ENCODE measurements at regions not wholly inside any gene's neighbourhood (a gene's known extent, or its start where the extent isn't known, plus 50 kb on each side); places are given as distances from the start of the nearest gene placed in this dataset.

GRCh38 chr16:48099455-48099854, 56.3 kb downstream of the ABCC12 start:
- intact Hi-C loops (cut with DNase I; ENCODE audit: low total_unique reads): no loop called here
- 83% methylated on average over 5 of the region's 5 CpGs for WGBS, 2 donors
- TF ChIP-seq POLR2A (IDR thresholded peaks at IDR 0.05) (no peak), CTCF (IDR thresholded peaks at IDR 0.05) (no peak)

GRCh38 chr16:48098472-48098871, 57.3 kb downstream of the ABCC12 start:
- intact Hi-C loops (cut with DNase I; ENCODE audit: low total_unique reads): no loop called here
- no peak for DNase-seq (ENCODE audit: low spot score in 2 of 2)
- WGBS, 2 donors: 94% methylated on average over 2 of the region's 2 CpGs
- TF ChIP-seq CTCF (IDR thresholded peaks at IDR 0.05) (no peak), POLR2A (IDR thresholded peaks at IDR 0.05) (no peak)
- H3K4me3 ChIP-seq (ENCODE audit: low read depth, poor library complexity, severe bottlenecking): no peak overlapping the region

More at GRCh38 chr16:48099455-48099854, 56.3 kb downstream of the ABCC12 start:
- no peak overlapping the region for H3K4me3 ChIP-seq (ENCODE audit: low read depth, poor library complexity, severe bottlenecking)
- DNase-seq (ENCODE audit: low spot score in 2 of 2): no peak

- no peak for DNase-seq (ENCODE audit: low spot score in 2 of 2)
- no peak for TF ChIP-seq CTCF (IDR thresholded peaks at IDR 0.05)
- TF ChIP-seq POLR2A (IDR thresholded peaks at IDR 0.05): no peak
- intact Hi-C loops (cut with DNase I; ENCODE audit: low total_unique reads): no loop called here
- no peak overlapping the region for H3K4me3 ChIP-seq (ENCODE audit: low read depth, poor library complexity, severe bottlenecking)
- WGBS, 2 donors: 76 to 86% methylated on average over 14 of the region's 14 CpGs
These were observed 64.7 kb downstream of the ABCC12 start for GRCh38 chr16:48091117-48091516.

GRCh38 chr16:48089053-48089792, 66.6 kb downstream of the ABCC12 start:
- intact Hi-C loops (cut with DNase I; ENCODE audit: low total_unique reads): no loop called here
- no peak for DNase-seq (ENCODE audit: low spot score in 2 of 2)
- 71 to 73% methylated on average over 4 of the region's 4 CpGs for WGBS, 2 donors
- TF ChIP-seq CTCF (IDR thresholded peaks at IDR 0.05) (no peak), POLR2A (IDR thresholded peaks at IDR 0.05) (no peak)
- no peak overlapping the region for H3K4me3 ChIP-seq (ENCODE audit: low read depth, poor library complexity, severe bottlenecking)

- intact Hi-C loops (cut with DNase I; ENCODE audit: low total_unique reads): no loop called here
These were observed 68.2 kb downstream of the ABCC12 start for GRCh38 chr16:48087639-48088038.

More at GRCh38 chr16:48087639-48088038, 68.2 kb downstream of the ABCC12 start:
- no peak for TF ChIP-seq CTCF (IDR thresholded peaks at IDR 0.05)
- no peak for TF ChIP-seq POLR2A (IDR thresholded peaks at IDR 0.05)
- no peak for DNase-seq (ENCODE audit: low spot score in 2 of 2)
- 36 to 45% methylated on average over 1 of the region's 1 CpG for WGBS, 2 donors
- no peak overlapping the region for H3K4me3 ChIP-seq (ENCODE audit: low read depth, poor library complexity, severe bottlenecking)
